ENCODE measurements at regions not wholly inside any gene's neighbourhood (a gene's known extent, or its start where the extent isn't known, plus 50 kb on each side); places are given as distances from the start of the nearest gene placed in this dataset.
A peak's percentile ranks its signal among the peaks of the same experiment; 100 is the strongest.

DNA sequence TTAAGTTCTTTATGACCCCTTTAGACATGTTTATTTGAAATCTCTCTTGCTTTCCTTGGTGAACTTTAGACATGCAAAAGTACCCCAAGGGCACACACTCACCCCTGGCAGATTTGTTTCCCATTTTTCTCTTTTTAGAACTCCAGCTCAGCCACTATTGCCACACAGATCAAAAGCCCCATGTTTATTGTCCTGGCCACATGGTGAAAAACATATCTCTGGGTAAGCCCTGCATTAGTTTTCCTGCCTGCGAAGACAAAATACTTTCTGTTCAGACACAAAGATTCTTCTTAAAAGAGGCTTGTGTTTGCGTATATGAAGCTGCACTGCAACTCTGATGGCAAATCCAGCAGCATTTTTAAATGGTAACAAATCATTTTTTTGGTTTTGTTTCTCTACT, 200.0 kb downstream of the POLR1F start:
- no peak overlapping the region for H3K4me3 ChIP-seq (replicated peaks; ENCODE audit: low read depth, low read length)
- TF ChIP-seq, protein P1, sequence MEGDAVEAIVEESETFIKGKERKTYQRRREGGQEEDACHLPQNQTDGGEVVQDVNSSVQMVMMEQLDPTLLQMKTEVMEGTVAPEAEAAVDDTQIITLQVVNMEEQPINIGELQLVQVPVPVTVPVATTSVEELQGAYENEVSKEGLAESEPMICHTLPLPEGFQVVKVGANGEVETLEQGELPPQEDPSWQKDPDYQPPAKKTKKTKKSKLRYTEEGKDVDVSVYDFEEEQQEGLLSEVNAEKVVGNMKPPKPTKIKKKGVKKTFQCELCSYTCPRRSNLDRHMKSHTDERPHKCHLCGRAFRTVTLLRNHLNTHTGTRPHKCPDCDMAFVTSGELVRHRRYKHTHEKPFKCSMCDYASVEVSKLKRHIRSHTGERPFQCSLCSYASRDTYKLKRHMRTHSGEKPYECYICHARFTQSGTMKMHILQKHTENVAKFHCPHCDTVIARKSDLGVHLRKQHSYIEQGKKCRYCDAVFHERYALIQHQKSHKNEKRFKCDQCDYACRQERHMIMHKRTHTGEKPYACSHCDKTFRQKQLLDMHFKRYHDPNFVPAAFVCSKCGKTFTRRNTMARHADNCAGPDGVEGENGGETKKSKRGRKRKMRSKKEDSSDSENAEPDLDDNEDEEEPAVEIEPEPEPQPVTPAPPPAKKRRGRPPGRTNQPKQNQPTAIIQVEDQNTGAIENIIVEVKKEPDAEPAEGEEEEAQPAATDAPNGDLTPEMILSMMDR (IDR thresholded peaks at IDR 0.05; ENCODE audit: insufficient read depth, low read length, poor library complexity, severe bottlenecking), result no peak
- DNase-seq (ENCODE audit: extremely low read depth, insufficient read length), result no peak

DNA sequence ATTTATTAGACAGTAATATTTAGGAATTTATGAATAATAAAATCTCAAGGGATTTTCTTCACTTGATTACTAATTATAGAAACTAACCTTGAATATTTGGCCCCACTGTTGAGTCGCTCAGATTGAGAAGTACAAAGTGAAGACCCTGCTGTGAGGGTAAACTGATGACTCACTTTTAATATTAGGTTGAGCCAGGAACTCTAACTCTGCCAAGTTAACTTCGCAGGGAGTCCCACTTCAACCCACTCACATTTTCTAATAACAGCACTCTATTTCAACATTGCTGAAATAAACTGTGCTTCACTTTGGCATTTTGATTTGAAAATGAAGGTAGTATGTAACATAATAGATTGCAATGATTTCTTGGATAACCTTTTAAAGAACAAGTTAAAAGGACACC, 200.7 kb downstream of the POLR1F start:
- TF ChIP-seq, protein P1 (IDR thresholded peaks at IDR 0.05; ENCODE audit: insufficient read depth, low read length, poor library complexity, severe bottlenecking), result no peak
- no peak for DNase-seq (ENCODE audit: extremely low read depth, insufficient read length)
- no peaks in the 10 kb centered on the region for H3K27me3 ChIP-seq (replicated peaks; ENCODE audit: control insufficient read depth, insufficient read depth, low read length)
- no peak overlapping the region for H3K4me3 ChIP-seq (replicated peaks; ENCODE audit: low read depth, low read length)
- H3K36me3 ChIP-seq (ENCODE audit: control insufficient read depth, insufficient read depth, low read length), result no peaks in the 10 kb centered on the region

More for the DNA sequence above, 200.0 kb downstream of the POLR1F start:
- Histone ChIP-seq H3K27me3 (replicated peaks; ENCODE audit: control insufficient read depth, insufficient read depth, low read length) (no peaks in the 10 kb centered on the region), H3K36me3 (ENCODE audit: control insufficient read depth, insufficient read depth, low read length) (no peaks in the 10 kb centered on the region)

DNA sequence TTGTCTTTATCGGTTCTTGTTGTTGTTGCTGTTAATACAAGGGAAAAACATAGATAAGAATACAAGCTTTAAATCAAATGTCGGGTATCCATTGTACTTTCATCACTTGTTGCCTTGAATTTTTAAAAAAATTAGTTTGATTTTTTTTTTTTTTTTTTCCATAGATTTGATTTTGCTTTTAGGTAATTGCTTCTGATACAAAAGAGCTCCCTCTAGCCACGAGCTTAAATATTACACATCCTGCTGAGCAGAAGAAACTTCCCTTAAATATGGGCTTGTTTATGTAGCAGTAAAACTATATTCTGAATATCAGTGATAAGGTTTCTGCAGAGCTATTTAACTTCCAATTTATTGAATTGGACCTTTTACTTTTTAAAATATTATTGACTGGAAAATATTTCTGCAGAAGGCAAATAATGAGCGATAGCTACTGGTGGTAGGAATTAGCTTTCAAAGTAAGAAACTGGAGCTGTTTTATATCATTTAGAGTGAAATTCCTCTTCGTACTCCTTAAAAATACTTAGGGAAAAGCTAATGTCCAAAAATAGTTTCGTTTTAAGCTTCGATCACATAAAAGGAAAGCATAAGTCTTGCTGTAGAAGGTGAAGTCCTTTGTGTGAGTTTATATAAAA, 216.9 kb downstream of the POLR1F start:
- Histone ChIP-seq H3K36me3 (ENCODE audit: control insufficient read depth, insufficient read depth, low read length) (no peaks in the 10 kb centered on the region), H3K4me3 (replicated peaks; ENCODE audit: low read depth, low read length) (no peak overlapping the region), H3K27me3 (replicated peaks; ENCODE audit: control insufficient read depth, insufficient read depth, low read length) (no peaks in the 10 kb centered on the region)
- TF ChIP-seq, protein P1 (IDR thresholded peaks at IDR 0.05; ENCODE audit: insufficient read depth, low read length, poor library complexity, severe bottlenecking), result peak; percentile 61
- DNase-seq (ENCODE audit: extremely low read depth, insufficient read length), result no peak

DNA sequence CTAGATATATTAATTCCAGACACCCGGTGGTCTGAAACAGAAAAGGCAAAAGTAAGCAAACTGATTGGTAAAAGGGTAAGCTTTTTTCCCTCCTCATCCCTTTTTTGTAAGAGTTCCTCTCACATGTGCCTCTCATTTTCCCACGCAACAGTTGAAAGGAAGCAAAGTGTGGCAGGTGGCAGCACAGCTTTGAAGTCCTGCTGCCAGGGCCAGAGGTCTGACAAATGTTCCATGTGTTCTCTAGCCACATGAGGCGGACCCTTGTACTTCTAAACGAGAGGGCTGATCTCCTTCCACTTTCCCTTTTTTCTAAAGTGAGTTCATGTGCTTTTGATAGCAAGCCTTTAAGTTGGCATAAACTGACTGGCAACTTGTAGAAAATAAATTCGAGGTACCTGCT, 217.5 kb downstream of the POLR1F start:
- Histone ChIP-seq H3K4me3 (replicated peaks; ENCODE audit: low read depth, low read length) (no peak overlapping the region), H3K27me3 (replicated peaks; ENCODE audit: control insufficient read depth, insufficient read depth, low read length) (no peaks in the 10 kb centered on the region), H3K36me3 (ENCODE audit: control insufficient read depth, insufficient read depth, low read length) (no peaks in the 10 kb centered on the region)
- TF ChIP-seq, protein P1 (IDR thresholded peaks at IDR 0.05; ENCODE audit: insufficient read depth, low read length, poor library complexity, severe bottlenecking), result no peak
- no peak for DNase-seq (ENCODE audit: extremely low read depth, insufficient read length)

DNA sequence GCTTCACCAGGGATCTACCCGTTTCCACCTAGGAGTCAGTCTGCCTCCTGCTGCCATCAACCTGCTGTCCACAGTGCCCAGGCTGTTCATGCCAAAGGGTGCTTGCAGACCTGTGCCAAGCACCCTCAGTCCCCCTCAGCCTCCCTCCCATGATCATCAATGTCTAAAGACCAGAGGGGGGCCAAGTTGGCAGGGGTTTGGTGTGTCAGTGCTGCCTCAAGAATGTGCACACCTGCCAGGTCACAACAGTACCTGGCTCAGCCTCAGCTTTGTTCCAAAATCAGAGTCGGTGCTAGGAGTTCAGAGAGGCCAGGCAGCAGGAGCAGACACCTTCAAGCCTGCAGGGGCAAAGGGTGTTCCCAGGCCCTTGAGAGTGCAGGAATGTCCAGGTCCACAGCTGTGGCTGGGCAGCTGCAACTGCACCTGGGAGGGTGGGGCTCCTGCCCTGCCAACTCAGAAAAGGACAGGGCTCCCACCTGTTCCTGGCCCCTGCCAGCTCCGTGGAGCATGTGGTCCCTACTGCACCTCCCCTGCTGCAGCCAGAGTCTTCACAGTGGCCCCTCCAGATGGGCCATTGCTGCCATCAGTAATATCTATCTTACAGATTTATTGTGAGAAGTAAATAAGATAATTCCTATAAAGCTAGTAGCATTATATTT, 219.5 kb downstream of the POLR1F start:
- DNase-seq (ENCODE audit: extremely low read depth, insufficient read length), result no peak
- no peak overlapping the region for H3K4me3 ChIP-seq (replicated peaks; ENCODE audit: low read depth, low read length)
- TF ChIP-seq, protein P1 (IDR thresholded peaks at IDR 0.05; ENCODE audit: insufficient read depth, low read length, poor library complexity, severe bottlenecking), result no peak
- H3K27me3 ChIP-seq (replicated peaks; ENCODE audit: control insufficient read depth, insufficient read depth, low read length), result no peaks in the 10 kb centered on the region
- H3K36me3 ChIP-seq (ENCODE audit: control insufficient read depth, insufficient read depth, low read length), result no peaks in the 10 kb centered on the region

Data from GM06990 (cell line).